ENCODE measurements at regions not wholly inside any gene's neighbourhood (a gene's known extent, or its start where the extent isn't known, plus 50 kb on each side); places are given as distances from the start of the nearest gene placed in this dataset.

DNA sequence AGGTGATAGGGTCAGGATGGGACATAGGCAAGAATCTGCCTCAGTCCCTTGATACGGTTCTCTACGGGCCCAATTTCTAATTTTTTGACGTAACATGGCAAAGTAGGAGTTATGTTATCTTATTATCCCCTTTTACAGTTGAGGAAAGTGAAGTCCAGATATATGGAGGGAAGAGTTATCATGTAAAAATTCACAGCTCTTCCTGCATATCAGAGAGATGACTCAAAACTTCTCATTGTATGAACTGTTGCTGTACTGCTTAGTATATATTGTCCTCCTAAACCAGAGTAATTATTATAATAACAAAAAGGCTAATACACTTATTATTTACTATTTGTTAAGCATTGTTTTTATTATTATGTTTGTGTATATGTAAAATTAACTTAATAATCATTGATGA, 260.5 kb upstream of the IGFBP7 start:
- no peaks in the 10 kb centered on the region for H3K4me1 ChIP-seq (ENCODE audit: control insufficient read depth, insufficient read depth, low read length)
- TF ChIP-seq, protein P1, sequence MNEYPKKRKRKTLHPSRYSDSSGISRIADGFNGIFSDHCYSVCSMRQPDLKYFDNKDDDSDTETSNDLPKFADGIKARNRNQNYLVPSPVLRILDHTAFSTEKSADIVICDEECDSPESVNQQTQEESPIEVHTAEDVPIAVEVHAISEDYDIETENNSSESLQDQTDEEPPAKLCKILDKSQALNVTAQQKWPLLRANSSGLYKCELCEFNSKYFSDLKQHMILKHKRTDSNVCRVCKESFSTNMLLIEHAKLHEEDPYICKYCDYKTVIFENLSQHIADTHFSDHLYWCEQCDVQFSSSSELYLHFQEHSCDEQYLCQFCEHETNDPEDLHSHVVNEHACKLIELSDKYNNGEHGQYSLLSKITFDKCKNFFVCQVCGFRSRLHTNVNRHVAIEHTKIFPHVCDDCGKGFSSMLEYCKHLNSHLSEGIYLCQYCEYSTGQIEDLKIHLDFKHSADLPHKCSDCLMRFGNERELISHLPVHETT (tag by site-specific recombination; IDR thresholded peaks at IDR 0.05): no peak
- TF ChIP-seq AEBP2 (tag by site-specific recombination; IDR thresholded peaks at IDR 0.05; ENCODE audit: borderline replicate concordance) (no peak), ZNF530 (tag by site-specific recombination; IDR thresholded peaks at IDR 0.05; ENCODE audit: low read depth) (no peak), KLF7 (tag by site-specific recombination; IDR thresholded peaks at IDR 0.05; ENCODE audit: borderline replicate concordance) (no peak), ZNF645 (tag by site-specific recombination; IDR thresholded peaks at IDR 0.05) (no peak), MEIS1 (CRISPR knock-in tag; IDR thresholded peaks at IDR 0.05; ENCODE audit: borderline replicate concordance) (no peak), PRDM4 (tag by site-specific recombination; IDR thresholded peaks at IDR 0.05) (no peak)
- TF ChIP-seq, protein P2, sequence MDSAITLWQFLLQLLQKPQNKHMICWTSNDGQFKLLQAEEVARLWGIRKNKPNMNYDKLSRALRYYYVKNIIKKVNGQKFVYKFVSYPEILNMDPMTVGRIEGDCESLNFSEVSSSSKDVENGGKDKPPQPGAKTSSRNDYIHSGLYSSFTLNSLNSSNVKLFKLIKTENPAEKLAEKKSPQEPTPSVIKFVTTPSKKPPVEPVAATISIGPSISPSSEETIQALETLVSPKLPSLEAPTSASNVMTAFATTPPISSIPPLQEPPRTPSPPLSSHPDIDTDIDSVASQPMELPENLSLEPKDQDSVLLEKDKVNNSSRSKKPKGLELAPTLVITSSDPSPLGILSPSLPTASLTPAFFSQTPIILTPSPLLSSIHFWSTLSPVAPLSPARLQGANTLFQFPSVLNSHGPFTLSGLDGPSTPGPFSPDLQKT (IDR thresholded peaks at IDR 0.05; ENCODE audit: borderline replicate concordance, low read depth, low read length): no peak
- CTCF ChIA-PET: no interaction called here
- H3K27ac ChIP-seq (ENCODE audit: extremely low read depth, low read depth, low read length): no peak overlapping the region
- POLR2A ChIA-PET: no interaction called here
- H3K4me3 ChIP-seq (ENCODE audit: low read depth, low read length): no peak overlapping the region
- no peaks in the 10 kb centered on the region for H3K9me3 ChIP-seq (ENCODE audit: control insufficient read depth, insufficient read depth, low read depth, low read length)
- H3K36me3 ChIP-seq (ENCODE audit: control insufficient read depth in 2 of 2, insufficient read depth in 1 of 2, low read length in 2 of 2): no peaks in the 10 kb centered on the region

DNA sequence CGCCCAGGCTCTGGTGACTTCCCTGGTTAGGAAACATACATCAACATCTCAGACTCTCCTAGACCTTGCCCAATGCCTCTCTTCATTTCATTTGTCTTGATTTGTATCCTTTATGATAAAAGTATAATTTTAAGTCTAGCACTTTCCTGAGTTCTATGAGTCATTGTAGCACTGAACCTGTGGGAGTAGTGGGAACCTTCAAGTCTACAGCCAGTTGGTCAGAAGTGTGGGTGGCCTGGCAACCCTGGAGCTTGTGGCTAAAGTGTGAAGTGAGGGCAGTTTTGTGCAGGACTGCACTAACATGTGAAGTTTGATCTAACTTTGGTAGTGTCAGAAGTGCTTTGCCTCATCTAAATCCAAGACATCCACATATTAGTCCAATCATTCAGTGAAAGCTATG, 259.3 kb upstream of the IGFBP7 start:
- ChIA-PET CTCF (interaction anchor here (0.6 kb wide), 1 partner anchor 35 kb away, joined by 3 read pairs; no protein-coding TSS in a partner anchor), POLR2A (no interaction called here)
- no peak overlapping the region for H3K27ac ChIP-seq (ENCODE audit: extremely low read depth, low read depth, low read length)
- H3K4me3 ChIP-seq (ENCODE audit: low read depth, low read length): no peak overlapping the region
- H3K4me1 ChIP-seq (ENCODE audit: control insufficient read depth, insufficient read depth, low read length): no peaks in the 10 kb centered on the region
- TF ChIP-seq ZFHX2 (tag by site-specific recombination; conservative IDR thresholded peaks at IDR 0.05) (no peak), SETDB1 (IDR thresholded peaks at IDR 0.05; ENCODE audit: insufficient read length, low read length) (no peak), ZNF146 (tag by site-specific recombination; IDR thresholded peaks at IDR 0.05) (no peak), GFI1B (tag by site-specific recombination; IDR thresholded peaks at IDR 0.05) (no peak), ZNF521 (tag by site-specific recombination; IDR thresholded peaks at IDR 0.05) (no peak)
- H3K36me3 ChIP-seq (ENCODE audit: control insufficient read depth in 2 of 2, insufficient read depth in 1 of 2, low read length in 2 of 2): no peaks in the 10 kb centered on the region
- H3K9me3 ChIP-seq (ENCODE audit: control insufficient read depth, insufficient read depth, low read depth, low read length): no peaks in the 10 kb centered on the region

DNA sequence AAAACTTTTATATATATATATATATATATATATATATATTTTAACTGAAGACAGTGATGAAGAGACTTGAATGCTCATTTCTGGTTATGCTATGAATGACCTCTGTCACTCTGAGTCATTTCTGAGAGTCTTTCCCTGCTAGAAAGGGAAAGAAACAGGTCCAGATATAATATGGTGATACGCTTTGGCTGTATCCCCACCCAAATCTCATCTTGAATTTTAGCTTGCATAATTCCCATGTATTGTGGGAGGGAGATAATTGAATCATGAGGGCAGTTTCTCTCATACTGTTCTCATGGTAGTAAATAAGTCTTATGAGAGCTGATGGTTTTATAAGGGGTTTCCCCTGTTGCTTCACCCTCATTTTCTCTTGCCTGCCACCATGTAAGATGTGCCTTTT, 254.1 kb upstream of the IGFBP7 start:
- Histone ChIP-seq H3K9me3 (ENCODE audit: control insufficient read depth, insufficient read depth, low read depth, low read length) (no peaks in the 10 kb centered on the region), H3K36me3 (ENCODE audit: control insufficient read depth in 2 of 2, insufficient read depth in 1 of 2, low read length in 2 of 2) (no peaks in the 10 kb centered on the region), H3K4me1 (ENCODE audit: control insufficient read depth, insufficient read depth, low read length) (no peaks in the 10 kb centered on the region), H3K27ac (ENCODE audit: extremely low read depth, low read depth, low read length) (no peak overlapping the region), H3K4me3 (ENCODE audit: low read depth, low read length) (no peak overlapping the region)
- POLR2A ChIA-PET: no interaction called here
- TF ChIP-seq ZNF404 (tag by site-specific recombination; IDR thresholded peaks at IDR 0.05): no peak
- no peak for TF ChIP-seq TRIM28 (IDR thresholded peaks at IDR 0.05; ENCODE audit: borderline replicate concordance, low read length)
- TF ChIP-seq ZNF23 (tag by site-specific recombination; IDR thresholded peaks at IDR 0.05; ENCODE audit: borderline replicate concordance): no peak
- TF ChIP-seq ZNF623 (tag by site-specific recombination; IDR thresholded peaks at IDR 0.05): no peak
- no peak for TF ChIP-seq MEIS1 (CRISPR knock-in tag; IDR thresholded peaks at IDR 0.05; ENCODE audit: borderline replicate concordance)
- no peak for TF ChIP-seq ZSCAN4 (tag by site-specific recombination; IDR thresholded peaks at IDR 0.05)
- no peak for TF ChIP-seq ZNF366 (tag by site-specific recombination; conservative IDR thresholded peaks at IDR 0.05)
- no peak for TF ChIP-seq ZNF664 (tag by site-specific recombination; IDR thresholded peaks at IDR 0.05)
- CTCF ChIA-PET: no interaction called here
